Panc1 (cell line): ENCODE measurements at regions not wholly inside any gene's neighbourhood (a gene's known extent, or its start where the extent isn't known, plus 50 kb on each side); places are given as distances from the start of the nearest gene placed in this dataset.

Experiments used
- ATAC-seq: fragments of 200-7000 bp; cut with Tn5 transposase; 2 replicates; pipeline ENCODE4 v1.9.1; 2020; ENCODE audit warnings: mild to moderate bottlenecking, moderate library complexity
- BruUV-seq: library from RNA; stranded (reverse); fragments of 400-500 nt; replicated peaks from 2 replicates; lab custom pipeline; 2021; lab: Mats Ljungman, UMichigan
- CTCF ChIA-PET: fragments of 300-600 bp; sonication (Branson Sonifier 250); formaldehyde crosslinking; loops from one replicate; lab custom pipeline; 2022; ENCODE audit warnings: antibody characterized with exemption; lab: Charles Lee
- POLR2A ChIA-PET: fragments of 300-600 bp; sonication (Branson Sonifier 250); formaldehyde crosslinking; loops from one replicate; lab custom pipeline; 2022; ENCODE audit warnings: antibody characterized with exemption; lab: Charles Lee
- DNase-seq: peaks from one replicate; pipeline ENCODE4 v3.0.0-alpha.2; 2010; ENCODE audit warnings: low read depth, low spot score
- H3K27ac ChIP-seq: 2 replicates; pipeline ENCODE4 v1.5.1; 2011; ENCODE audit warnings: mild to moderate bottlenecking, low read length, inconsistent platforms
- H3K27me3 ChIP-seq: fragments of 200-500 bp; sonication (Bioruptor generic); 2 replicates; pipeline ENCODE4 v1.6.0; 2014; ENCODE audit warnings: low read length, inconsistent platforms; ENCODE audit not compliant: control insufficient read depth, insufficient read depth
- H3K36me3 ChIP-seq: fragments of 200-500 bp; sonication (Bioruptor generic); 2 replicates; pipeline ENCODE4 v1.5.1; 2014; ENCODE audit warnings: inconsistent platforms, mild to moderate bottlenecking, low read length, moderate library complexity; ENCODE audit not compliant: control insufficient read depth, insufficient read depth
- H3K4me1 ChIP-seq: 2 replicates; pipeline ENCODE4 v1.5.1; 2011; ENCODE audit warnings: inconsistent platforms, mild to moderate bottlenecking, low read length, moderate library complexity; ENCODE audit not compliant: control insufficient read depth, insufficient read depth
- H3K4me3 ChIP-seq, 2 experiments: 2 replicates each; pipeline ENCODE4 v1.5.1; 2011 to 2012; ENCODE audit warnings: low read depth in 2 of 2, low read length in 2 of 2, mild to moderate bottlenecking in 2 of 2, inconsistent platforms in 1 of 2, moderate library complexity in 1 of 2
- H3K9me3 ChIP-seq: fragments of 200-500 bp; sonication (Bioruptor generic); 2 replicates; pipeline ENCODE4 v1.5.1; 2014; ENCODE audit warnings: low read depth, mild to moderate bottlenecking, inconsistent platforms, low read length, moderate library complexity; ENCODE audit not compliant: control insufficient read depth, insufficient read depth
- CTCF ChIP-seq: fragments of 450-650 bp; IDR thresholded peaks from 2 replicates; pipeline ENCODE4 v1.5.1; 2017; ENCODE audit warnings: mild to moderate bottlenecking
- POLR2AphosphoS5 ChIP-seq: IDR thresholded peaks from 2 replicates; pipeline ENCODE4 v1.6.1; 2012; ENCODE audit warnings: mild to moderate bottlenecking, low read depth, low read length, moderate library complexity
- SIN3A ChIP-seq: IDR thresholded peaks from 2 replicates; pipeline ENCODE4 v1.6.1; 2012; ENCODE audit warnings: low read depth, mild to moderate bottlenecking, low read length, moderate library complexity, borderline replicate concordance; ENCODE audit not compliant: insufficient read depth
- TCF7L2 ChIP-seq: IDR thresholded peaks from 2 replicates; pipeline ENCODE4 v1.6.1; 2011; ENCODE audit warnings: mild to moderate bottlenecking, low read depth, low read length, inconsistent platforms
- in situ Hi-C: cut with HindIII; loops from 2 replicates; pipeline ENCODE4 v1.10.0; 2016; ENCODE audit warnings: low sequenced_read_pairs, low pct_unique_long_range_greater_than_20kb
- intact Hi-C: fragments of 100-400 bp; cut with micrococcal nuclease; formaldehyde crosslinking; loops from one replicate; pipeline ENCODE4 v1.10.0; 2022; ENCODE audit not compliant: unreplicated experiment
- TF ChIP-seq, protein P1 (sequence below), 2 experiments: IDR thresholded peaks; 2 replicates each; pipeline ENCODE4 v1.6.1; 2011 to 2012; ENCODE audit warnings: low read depth in 2 of 2, control low read depth in 1 of 2, low read length in 1 of 2, mild to moderate bottlenecking in 1 of 2, moderate library complexity in 1 of 2; ENCODE audit not compliant: insufficient read depth in 1 of 2

GRCh38 chr15:96406701-96407100 lies 76.2 kb downstream of the NR2F2 start:
- Histone ChIP-seq H3K27me3 (peaks cover 27% of the 10 kb centered on the region), H3K9me3 (no peaks in the 10 kb centered on the region), H3K4me1 (0 out of 2 replicates have a peak, but pooled peaks cover 3% of the 10 kb centered on the region), H3K36me3 (no peaks in the 10 kb centered on the region), H3K4me3 (no peak overlapping the region), H3K27ac (no peak overlapping the region)
- ATAC-seq: no peak
- BruUV-seq: no TSS peak
- no peak for TF ChIP-seq POLR2AphosphoS5
- TF ChIP-seq, protein P1, sequence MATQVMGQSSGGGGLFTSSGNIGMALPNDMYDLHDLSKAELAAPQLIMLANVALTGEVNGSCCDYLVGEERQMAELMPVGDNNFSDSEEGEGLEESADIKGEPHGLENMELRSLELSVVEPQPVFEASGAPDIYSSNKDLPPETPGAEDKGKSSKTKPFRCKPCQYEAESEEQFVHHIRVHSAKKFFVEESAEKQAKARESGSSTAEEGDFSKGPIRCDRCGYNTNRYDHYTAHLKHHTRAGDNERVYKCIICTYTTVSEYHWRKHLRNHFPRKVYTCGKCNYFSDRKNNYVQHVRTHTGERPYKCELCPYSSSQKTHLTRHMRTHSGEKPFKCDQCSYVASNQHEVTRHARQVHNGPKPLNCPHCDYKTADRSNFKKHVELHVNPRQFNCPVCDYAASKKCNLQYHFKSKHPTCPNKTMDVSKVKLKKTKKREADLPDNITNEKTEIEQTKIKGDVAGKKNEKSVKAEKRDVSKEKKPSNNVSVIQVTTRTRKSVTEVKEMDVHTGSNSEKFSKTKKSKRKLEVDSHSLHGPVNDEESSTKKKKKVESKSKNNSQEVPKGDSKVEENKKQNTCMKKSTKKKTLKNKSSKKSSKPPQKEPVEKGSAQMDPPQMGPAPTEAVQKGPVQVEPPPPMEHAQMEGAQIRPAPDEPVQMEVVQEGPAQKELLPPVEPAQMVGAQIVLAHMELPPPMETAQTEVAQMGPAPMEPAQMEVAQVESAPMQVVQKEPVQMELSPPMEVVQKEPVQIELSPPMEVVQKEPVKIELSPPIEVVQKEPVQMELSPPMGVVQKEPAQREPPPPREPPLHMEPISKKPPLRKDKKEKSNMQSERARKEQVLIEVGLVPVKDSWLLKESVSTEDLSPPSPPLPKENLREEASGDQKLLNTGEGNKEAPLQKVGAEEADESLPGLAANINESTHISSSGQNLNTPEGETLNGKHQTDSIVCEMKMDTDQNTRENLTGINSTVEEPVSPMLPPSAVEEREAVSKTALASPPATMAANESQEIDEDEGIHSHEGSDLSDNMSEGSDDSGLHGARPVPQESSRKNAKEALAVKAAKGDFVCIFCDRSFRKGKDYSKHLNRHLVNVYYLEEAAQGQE (IDR thresholded peaks at IDR 0.05; ENCODE audit: insufficient read depth in 1 of 2, low read depth in 2 of 2, low read length in 1 of 2): no peak
- TF ChIP-seq SIN3A: no peak
- TF ChIP-seq TCF7L2: no peak
- TF ChIP-seq CTCF: no peak
- in situ Hi-C loops: no loop called here
- POLR2A ChIA-PET: no interaction called here
- no peak for DNase-seq
- intact Hi-C loops: no loop called here
- CTCF ChIA-PET: no interaction called here

DNA sequence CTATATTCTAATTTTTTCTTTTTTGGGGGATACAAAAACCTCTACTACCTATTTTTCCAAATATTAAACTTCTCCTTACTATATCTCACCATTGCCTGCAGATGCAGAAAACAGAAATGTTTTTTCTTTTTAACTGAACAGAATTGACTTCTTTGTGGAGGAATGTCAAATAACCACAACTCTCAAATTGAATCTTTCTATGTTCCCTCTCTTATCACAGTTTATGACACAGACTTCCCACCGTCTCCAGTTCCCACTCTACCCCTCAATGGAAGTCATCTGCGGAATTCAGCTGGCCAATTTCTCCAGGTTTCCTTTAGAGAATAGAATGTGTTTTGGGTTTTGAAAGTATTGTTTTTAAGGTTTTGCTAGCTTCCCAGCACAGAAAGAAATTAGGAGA lies 77.0 kb downstream of the NR2F2 start:
- ChIA-PET POLR2A (no interaction called here), CTCF (no interaction called here)
- H3K4me3 ChIP-seq: no peak overlapping the region
- in situ Hi-C loops: no loop called here
- H3K36me3 ChIP-seq: no peaks in the 10 kb centered on the region
- TF ChIP-seq, protein P1 (IDR thresholded peaks at IDR 0.05; ENCODE audit: insufficient read depth in 1 of 2, low read depth in 2 of 2, low read length in 1 of 2): no peak
- no peak for ATAC-seq
- H3K4me1 ChIP-seq: 0 out of 2 replicates have a peak, but pooled peaks cover 3% of the 10 kb centered on the region
- DNase-seq: no peak
- intact Hi-C loops: no loop called here
- BruUV-seq: no TSS peak
- H3K27ac ChIP-seq: no peak overlapping the region
- H3K9me3 ChIP-seq: no peaks in the 10 kb centered on the region
- peaks cover 28% of the 10 kb centered on the region for H3K27me3 ChIP-seq
